ENCODE measurements at regions not wholly inside any gene's neighbourhood (a gene's known extent, or its start where the extent isn't known, plus 50 kb on each side); places are given as distances from the start of the nearest gene placed in this dataset.

DNA sequence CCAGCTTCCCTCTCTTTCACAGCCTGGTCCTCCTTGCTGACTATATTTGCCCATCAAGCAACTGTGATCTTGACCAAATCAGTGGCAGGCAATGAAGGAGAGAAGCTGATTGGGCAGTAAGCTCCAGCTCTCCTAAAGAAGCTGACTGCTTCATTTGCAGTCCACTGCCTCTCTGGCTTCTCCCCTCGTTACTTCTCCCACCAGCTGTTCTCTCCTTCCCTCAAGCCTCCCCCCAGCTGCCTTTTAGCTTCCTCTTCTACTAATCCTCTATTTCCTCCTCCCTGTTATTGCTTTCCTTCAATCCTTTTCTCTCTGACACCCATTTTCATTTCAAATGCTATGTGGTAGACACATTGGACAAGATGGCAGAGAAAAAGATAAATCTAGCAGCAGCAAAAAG lies 474.7 kb upstream of the UBE2E2 start:
- CTCF ChIA-PET (ENCODE audit: low intra/inter-chr PET ratio, low total read pairs): no interaction called here
- no peaks in the 10 kb centered on the region for H3K4me1 ChIP-seq (ENCODE audit: insufficient read depth, low read length)
- no peak overlapping the region for H3K4me2 ChIP-seq (ENCODE audit: low read depth, low read length)
- no peaks in the 10 kb centered on the region for H3K27me3 ChIP-seq (ENCODE audit: control insufficient read depth in 1 of 2, insufficient read depth in 2 of 2, low read length in 2 of 2)
- no peak overlapping the region for H3K27ac ChIP-seq (ENCODE audit: extremely low read length, insufficient read depth, low read length)
- in situ Hi-C loops (cut with HindIII; ENCODE audit: extremely low pct_ligation_motif_present, low pct_unique_long_range_greater_than_20kb) (no loop called here), intact Hi-C loops (cut with micrococcal nuclease; ENCODE audit: unreplicated experiment) (no loop called here)
- H3K9me3 ChIP-seq (ENCODE audit: low read length): peaks cover 25% of the 10 kb centered on the region
- DNase-seq (ENCODE audit: low spot score) (no peak), FAIRE-seq (no peak), ATAC-seq (no peak)
- 0% methylated on average over 1 of the region's 1 CpG for WGBS (ENCODE audit: low lambda C conversion rate)
- H3K9ac ChIP-seq (ENCODE audit: insufficient read depth, low read depth, low read length): no peak overlapping the region
- POLR2A ChIA-PET: no interaction called here
- no peaks in the 10 kb centered on the region for H3K36me3 ChIP-seq (replicated peaks in 1 of 2; ENCODE audit: control insufficient read depth in 1 of 2, insufficient read depth in 2 of 2, low read length in 2 of 2)
- TF ChIP-seq ZNF468 (CRISPR knock-in tag; IDR thresholded peaks at IDR 0.05): no peak
- no peak for TF ChIP-seq ZNF232 (CRISPR knock-in tag; IDR thresholded peaks at IDR 0.05; ENCODE audit: borderline replicate concordance)
- no peak for TF ChIP-seq ZNF615 (CRISPR knock-in tag; IDR thresholded peaks at IDR 0.05; ENCODE audit: borderline replicate concordance)
- no peak for TF ChIP-seq ZNF703 (CRISPR knock-in tag; IDR thresholded peaks at IDR 0.05; ENCODE audit: borderline replicate concordance)
- H3K4me3 ChIP-seq (replicated peaks in 1 of 3; ENCODE audit: insufficient read depth in 1 of 3, low read depth in 2 of 3, low read length in 3 of 3): no peak overlapping the region
- no TSS peak for BruUV-seq (replicated peaks)
- no peak overlapping the region for H2AFZ ChIP-seq (ENCODE audit: low read length)
- H3K79me2 ChIP-seq (ENCODE audit: insufficient read depth, low read length): no peaks in the 10 kb centered on the region
- no peaks in the 10 kb centered on the region for H4K20me1 ChIP-seq (ENCODE audit: insufficient read depth, low read length)

DNA sequence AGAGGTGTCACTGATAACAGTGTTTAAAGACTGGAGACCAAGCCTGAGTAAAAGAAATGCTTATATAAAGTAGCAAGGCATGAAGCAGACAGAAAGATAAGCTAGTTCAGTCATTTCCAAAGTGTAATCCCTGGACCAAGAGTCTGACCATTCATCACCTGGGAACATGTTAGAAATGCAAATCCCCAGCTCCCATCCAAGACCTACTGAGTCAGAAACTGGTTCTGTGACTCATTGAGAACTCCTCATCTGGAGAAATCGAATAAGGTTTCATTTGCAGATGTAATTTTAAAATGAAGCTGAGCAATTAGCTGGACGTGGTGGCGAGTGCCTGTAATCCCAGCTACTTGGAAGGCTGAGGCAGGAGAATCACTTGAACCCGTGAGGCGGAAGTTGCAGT lies 473.9 kb upstream of the UBE2E2 start:
- Histone ChIP-seq H3K4me2 (ENCODE audit: low read depth, low read length) (no peak overlapping the region), H3K4me1 (ENCODE audit: insufficient read depth, low read length) (no peaks in the 10 kb centered on the region), H2AFZ (ENCODE audit: low read length) (no peak overlapping the region), H4K20me1 (ENCODE audit: insufficient read depth, low read length) (no peaks in the 10 kb centered on the region), H3K27ac (ENCODE audit: extremely low read length, insufficient read depth, low read length) (no peak overlapping the region), H3K9me3 (ENCODE audit: low read length) (peaks cover 25% of the 10 kb centered on the region), H3K79me2 (ENCODE audit: insufficient read depth, low read length) (no peaks in the 10 kb centered on the region), H3K4me3 (replicated peaks in 1 of 3; ENCODE audit: insufficient read depth in 1 of 3, low read depth in 2 of 3, low read length in 3 of 3) (no peak overlapping the region), H3K27me3 (ENCODE audit: control insufficient read depth in 1 of 2, insufficient read depth in 2 of 2, low read length in 2 of 2) (no peaks in the 10 kb centered on the region), H3K9ac (ENCODE audit: insufficient read depth, low read depth, low read length) (no peak overlapping the region), H3K36me3 (replicated peaks in 1 of 2; ENCODE audit: control insufficient read depth in 1 of 2, insufficient read depth in 2 of 2, low read length in 2 of 2) (no peaks in the 10 kb centered on the region)
- in situ Hi-C loops (cut with HindIII; ENCODE audit: extremely low pct_ligation_motif_present, low pct_unique_long_range_greater_than_20kb) (no loop called here), intact Hi-C loops (cut with micrococcal nuclease; ENCODE audit: unreplicated experiment) (no loop called here)
- no peak for FAIRE-seq
- no peak for ATAC-seq
- POLR2A ChIA-PET: no interaction called here
- TF ChIP-seq RXRB (CRISPR knock-in tag; IDR thresholded peaks at IDR 0.05; ENCODE audit: borderline replicate concordance) (no peak), CHCHD3 (CRISPR knock-in tag; IDR thresholded peaks at IDR 0.05) (no peak), LCORL (IDR thresholded peaks at IDR 0.05) (no peak), LCORL (CRISPR knock-in tag; IDR thresholded peaks at IDR 0.05) (no peak), CAMTA2 (CRISPR knock-in tag; IDR thresholded peaks at IDR 0.05; ENCODE audit: borderline replicate concordance) (no peak), ZNF33A (CRISPR knock-in tag; IDR thresholded peaks at IDR 0.05; ENCODE audit: borderline replicate concordance) (no peak), SMARCE1 (IDR thresholded peaks at IDR 0.05; ENCODE audit: borderline replicate concordance) (no peak)
- TF ChIP-seq, protein P1, sequence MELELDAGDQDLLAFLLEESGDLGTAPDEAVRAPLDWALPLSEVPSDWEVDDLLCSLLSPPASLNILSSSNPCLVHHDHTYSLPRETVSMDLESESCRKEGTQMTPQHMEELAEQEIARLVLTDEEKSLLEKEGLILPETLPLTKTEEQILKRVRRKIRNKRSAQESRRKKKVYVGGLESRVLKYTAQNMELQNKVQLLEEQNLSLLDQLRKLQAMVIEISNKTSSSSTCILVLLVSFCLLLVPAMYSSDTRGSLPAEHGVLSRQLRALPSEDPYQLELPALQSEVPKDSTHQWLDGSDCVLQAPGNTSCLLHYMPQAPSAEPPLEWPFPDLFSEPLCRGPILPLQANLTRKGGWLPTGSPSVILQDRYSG (CRISPR knock-in tag; IDR thresholded peaks at IDR 0.05): no peak
- TF ChIP-seq, protein P2, sequence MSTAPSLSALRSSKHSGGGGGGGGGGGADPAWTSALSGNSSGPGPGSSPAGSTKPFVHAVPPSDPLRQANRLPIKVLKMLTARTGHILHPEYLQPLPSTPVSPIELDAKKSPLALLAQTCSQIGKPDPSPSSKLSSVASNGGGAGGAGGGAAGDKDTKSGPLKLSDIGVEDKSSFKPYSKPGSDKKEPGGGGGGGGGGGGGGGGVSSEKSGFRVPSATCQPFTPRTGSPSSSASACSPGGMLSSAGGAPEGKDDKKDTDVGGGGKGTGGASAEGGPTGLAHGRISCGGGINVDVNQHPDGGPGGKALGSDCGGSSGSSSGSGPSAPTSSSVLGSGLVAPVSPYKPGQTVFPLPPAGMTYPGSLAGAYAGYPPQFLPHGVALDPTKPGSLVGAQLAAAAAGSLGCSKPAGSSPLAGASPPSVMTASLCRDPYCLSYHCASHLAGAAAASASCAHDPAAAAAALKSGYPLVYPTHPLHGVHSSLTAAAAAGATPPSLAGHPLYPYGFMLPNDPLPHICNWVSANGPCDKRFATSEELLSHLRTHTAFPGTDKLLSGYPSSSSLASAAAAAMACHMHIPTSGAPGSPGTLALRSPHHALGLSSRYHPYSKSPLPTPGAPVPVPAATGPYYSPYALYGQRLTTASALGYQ (CRISPR knock-in tag; IDR thresholded peaks at IDR 0.05): no peak
- TF ChIP-seq, protein P3, sequence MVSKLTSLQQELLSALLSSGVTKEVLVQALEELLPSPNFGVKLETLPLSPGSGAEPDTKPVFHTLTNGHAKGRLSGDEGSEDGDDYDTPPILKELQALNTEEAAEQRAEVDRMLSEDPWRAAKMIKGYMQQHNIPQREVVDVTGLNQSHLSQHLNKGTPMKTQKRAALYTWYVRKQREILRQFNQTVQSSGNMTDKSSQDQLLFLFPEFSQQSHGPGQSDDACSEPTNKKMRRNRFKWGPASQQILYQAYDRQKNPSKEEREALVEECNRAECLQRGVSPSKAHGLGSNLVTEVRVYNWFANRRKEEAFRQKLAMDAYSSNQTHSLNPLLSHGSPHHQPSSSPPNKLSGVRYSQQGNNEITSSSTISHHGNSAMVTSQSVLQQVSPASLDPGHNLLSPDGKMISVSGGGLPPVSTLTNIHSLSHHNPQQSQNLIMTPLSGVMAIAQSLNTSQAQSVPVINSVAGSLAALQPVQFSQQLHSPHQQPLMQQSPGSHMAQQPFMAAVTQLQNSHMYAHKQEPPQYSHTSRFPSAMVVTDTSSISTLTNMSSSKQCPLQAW (CRISPR knock-in tag; IDR thresholded peaks at IDR 0.05): no peak
- no peak for DNase-seq (ENCODE audit: low spot score)
- no TSS peak for BruUV-seq (replicated peaks)
- WGBS (ENCODE audit: low lambda C conversion rate): 38% methylated on average over 5 of the region's 5 CpGs
- CTCF ChIA-PET (ENCODE audit: low intra/inter-chr PET ratio, low total read pairs): no interaction called here

Measured in HepG2 (cell line).